ENCODE measurements at regions not wholly inside any gene's neighbourhood (a gene's known extent, or its start where the extent isn't known, plus 50 kb on each side); places are given as distances from the start of the nearest gene placed in this dataset.

DNA sequence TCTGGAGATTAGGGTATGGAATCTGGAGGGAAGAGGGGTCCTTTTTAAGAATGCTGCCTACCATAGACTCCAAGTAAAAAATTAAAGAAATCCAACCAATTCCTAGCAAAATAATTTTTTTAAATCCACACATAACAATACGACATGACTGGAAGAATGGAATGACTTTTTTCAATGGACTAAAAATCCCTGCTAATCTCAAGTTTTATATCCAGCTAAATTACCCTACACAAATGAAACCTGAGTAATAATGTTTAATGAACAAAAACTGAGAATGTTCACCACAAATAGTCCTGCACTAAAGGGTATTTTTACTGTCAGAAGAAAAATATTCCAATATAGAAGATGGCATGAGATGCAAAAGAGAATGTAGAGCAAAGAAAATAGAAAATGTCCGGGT, 220.3 kb upstream of the AGTR1 start:
- TF ChIP-seq CTCF (IDR thresholded peaks at IDR 0.05; ENCODE audit: insufficient read depth, low read length) (no peak), POLR2AphosphoS5 (IDR thresholded peaks at IDR 0.05; ENCODE audit: low read depth) (no peak), REST (IDR thresholded peaks at IDR 0.05; ENCODE audit: insufficient replicate concordance, low read depth) (no peak)

Measured in HL-60 (cell line).